GM18508 (cell line): ENCODE measurements at regions not wholly inside any gene's neighbourhood (a gene's known extent, or its start where the extent isn't known, plus 50 kb on each side); places are given as distances from the start of the nearest gene placed in this dataset.
A peak's percentile ranks its signal among the peaks of the same experiment; 100 is the strongest.
"Not testable (repeated sequence)": the region's sequence is repeated elsewhere in the genome, so short reads cannot be mapped to it uniquely, and the experiment has no call there.

Experiments used
- ATAC-seq: cut with Tn5 transposase; IDR thresholded peaks from one replicate; pipeline ENCODE4 v1.9.1; 2021; ENCODE audit warnings: moderate number of reproducible peaks; ENCODE audit not compliant: insufficient read depth, unreplicated experiment

GRCh38 chr15:22238959-22239805 lies 158.9 kb downstream of the OR4M2 start:
- not testable (repeated sequence) for ATAC-seq

GRCh38 chr15:22239806-22240180 lies 159.5 kb downstream of the OR4M2 start:
- no peak for ATAC-seq

- ATAC-seq: no peak
Observed at GRCh38 chr15:22240403-22240802, 160.1 kb downstream of the OR4M2 start.

- no peak for ATAC-seq
Observed at GRCh38 chr15:22240986-22241385, 160.7 kb downstream of the OR4M2 start.

GRCh38 chr15:22241451-22241850 lies 161.1 kb downstream of the OR4M2 start:
- ATAC-seq: no peak

GRCh38 chr15:22242311-22242710 lies 162.0 kb downstream of the OR4M2 start:
- not testable (repeated sequence) for ATAC-seq

- ATAC-seq: no peak
Observed at GRCh38 chr15:22243440-22244130, 163.3 kb downstream of the OR4M2 start.

GRCh38 chr15:22249511-22249910 lies 169.2 kb downstream of the OR4M2 start:
- not testable (repeated sequence) for ATAC-seq

GRCh38 chr15:22250501-22251290 lies 170.4 kb downstream of the OR4M2 start:
- ATAC-seq: not testable (repeated sequence)

GRCh38 chr15:22251422-22251821 lies 171.1 kb downstream of the OR4M2 start:
- no peak for ATAC-seq

- ATAC-seq: not testable (repeated sequence)
Observed at GRCh38 chr15:22252047-22252446, 171.7 kb downstream of the OR4M2 start.

GRCh38 chr15:22252521-22252920 lies 172.2 kb downstream of the OR4M2 start:
- not testable (repeated sequence) for ATAC-seq

- not testable (repeated sequence) for ATAC-seq
Observed at GRCh38 chr15:22253002-22253675, 172.8 kb downstream of the OR4M2 start.

GRCh38 chr15:22253676-22254408 lies 173.5 kb downstream of the OR4M2 start:
- ATAC-seq: peak; percentile 64

- ATAC-seq: not testable (repeated sequence)
Observed at GRCh38 chr15:22254409-22255045, 174.2 kb downstream of the OR4M2 start.

- not testable (repeated sequence) for ATAC-seq
Observed at GRCh38 chr15:22255606-22256005, 175.3 kb downstream of the OR4M2 start.

GRCh38 chr15:22256389-22257046 lies 176.2 kb downstream of the OR4M2 start:
- ATAC-seq: not testable (repeated sequence)
